ENCODE measurements at regions not wholly inside any gene's neighbourhood (a gene's known extent, or its start where the extent isn't known, plus 50 kb on each side); places are given as distances from the start of the nearest gene placed in this dataset.

GRCh38 chr16:86200722-86201121 lies 301.8 kb downstream of the IRF8 start:
- TF ChIP-seq CTCF (IDR thresholded peaks at IDR 0.05; ENCODE audit: low read depth, low read length, poor library complexity, severe bottlenecking) (no peak), EZH2phosphoT487 (IDR thresholded peaks at IDR 0.05; ENCODE audit: borderline replicate concordance, low read length) (no peak)

All from DOHH2 (cell line).